GM19035 (cell line): ENCODE measurements at regions not wholly inside any gene's neighbourhood (a gene's known extent, or its start where the extent isn't known, plus 50 kb on each side); places are given as distances from the start of the nearest gene placed in this dataset.

ENCODE experiments used
- ATAC-seq: cut with Tn5 transposase; IDR thresholded peaks from one replicate; pipeline ENCODE4 v1.9.1; 2021; ENCODE audit not compliant: unreplicated experiment

DNA sequence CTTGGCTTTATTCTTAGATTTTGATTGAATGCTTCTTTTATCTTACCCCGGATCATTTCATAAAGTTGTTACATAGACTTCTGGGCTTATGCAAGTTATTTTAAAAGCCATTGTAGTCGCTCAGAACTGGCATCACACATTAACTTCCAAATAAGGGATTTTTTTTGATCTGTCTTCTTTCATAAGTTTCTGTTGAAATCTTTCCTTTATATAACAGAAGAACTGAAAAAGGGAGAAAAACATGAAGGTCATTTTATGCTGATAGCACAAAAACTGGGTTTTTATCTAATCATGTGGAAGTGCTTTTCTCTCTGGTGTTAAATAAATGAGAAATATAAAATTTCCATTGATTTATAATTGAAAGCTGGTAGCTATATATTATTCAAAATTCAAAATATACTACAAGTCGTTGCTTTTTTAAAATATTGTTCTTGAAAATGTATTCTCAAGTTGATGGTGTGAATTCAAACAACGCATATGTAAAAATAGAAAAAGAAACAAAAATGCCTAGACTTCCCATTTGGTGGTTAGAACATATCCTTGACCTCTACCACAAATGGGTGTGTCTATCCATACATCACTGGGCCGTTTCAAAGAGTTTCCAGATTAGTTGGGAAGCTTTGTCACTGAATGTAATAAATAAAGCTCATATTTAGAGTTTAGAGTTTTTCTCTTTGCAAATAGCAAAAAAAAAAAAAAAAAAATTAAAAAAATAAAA is 258.3 kb upstream of the ZPLD1 start:
- no peak for ATAC-seq

DNA sequence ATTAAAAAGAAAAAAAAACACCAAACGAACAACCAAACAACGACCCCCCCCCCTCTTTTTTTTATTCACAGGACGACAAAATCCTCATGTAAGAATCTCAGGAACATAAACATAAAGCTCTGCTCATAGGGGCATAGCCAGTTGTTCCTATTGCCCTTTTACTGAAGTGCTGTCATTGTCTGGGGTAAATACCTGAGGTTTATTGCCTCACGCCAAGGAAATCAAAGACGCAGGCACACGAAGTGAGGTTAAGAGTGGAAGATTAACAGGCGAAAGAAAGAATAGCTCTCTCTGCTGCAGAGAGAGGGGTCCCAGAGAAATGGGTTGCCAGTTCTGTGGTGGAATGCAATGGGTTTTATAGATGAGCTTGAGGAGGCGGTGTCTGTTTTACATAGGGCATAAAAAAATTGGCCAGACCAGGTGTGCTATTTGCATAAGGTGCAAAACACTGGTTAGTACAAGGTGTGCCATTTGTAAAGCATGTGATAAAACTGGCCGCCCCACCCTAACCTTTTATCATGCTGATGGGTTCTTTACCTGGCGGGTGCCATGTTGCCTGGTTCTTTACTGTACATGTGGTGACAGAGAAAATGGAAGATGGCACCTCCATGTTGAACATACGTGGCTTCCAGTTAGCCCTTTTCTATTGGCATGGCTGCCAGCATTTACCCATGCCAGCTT is 257.6 kb upstream of the ZPLD1 start:
- ATAC-seq: no peak

DNA sequence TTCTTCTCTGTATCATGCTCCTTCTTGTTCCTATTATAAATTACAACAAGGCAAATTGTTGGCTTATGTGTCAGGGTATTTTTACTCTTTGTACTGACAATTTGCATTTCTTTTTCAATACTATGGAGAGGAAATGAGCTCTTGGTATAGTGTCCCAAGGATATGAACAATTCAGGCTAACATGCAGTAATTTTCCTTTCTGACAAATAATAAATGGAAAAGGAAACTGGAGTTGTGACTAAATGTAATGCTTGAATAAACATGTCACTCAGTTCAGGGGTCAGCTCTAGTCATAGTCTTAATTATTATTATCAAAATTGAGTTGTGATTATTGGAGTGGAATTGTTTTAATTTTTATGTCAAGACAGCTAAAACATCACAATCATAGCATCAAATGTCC is 256.0 kb upstream of the ZPLD1 start:
- no peak for ATAC-seq

DNA sequence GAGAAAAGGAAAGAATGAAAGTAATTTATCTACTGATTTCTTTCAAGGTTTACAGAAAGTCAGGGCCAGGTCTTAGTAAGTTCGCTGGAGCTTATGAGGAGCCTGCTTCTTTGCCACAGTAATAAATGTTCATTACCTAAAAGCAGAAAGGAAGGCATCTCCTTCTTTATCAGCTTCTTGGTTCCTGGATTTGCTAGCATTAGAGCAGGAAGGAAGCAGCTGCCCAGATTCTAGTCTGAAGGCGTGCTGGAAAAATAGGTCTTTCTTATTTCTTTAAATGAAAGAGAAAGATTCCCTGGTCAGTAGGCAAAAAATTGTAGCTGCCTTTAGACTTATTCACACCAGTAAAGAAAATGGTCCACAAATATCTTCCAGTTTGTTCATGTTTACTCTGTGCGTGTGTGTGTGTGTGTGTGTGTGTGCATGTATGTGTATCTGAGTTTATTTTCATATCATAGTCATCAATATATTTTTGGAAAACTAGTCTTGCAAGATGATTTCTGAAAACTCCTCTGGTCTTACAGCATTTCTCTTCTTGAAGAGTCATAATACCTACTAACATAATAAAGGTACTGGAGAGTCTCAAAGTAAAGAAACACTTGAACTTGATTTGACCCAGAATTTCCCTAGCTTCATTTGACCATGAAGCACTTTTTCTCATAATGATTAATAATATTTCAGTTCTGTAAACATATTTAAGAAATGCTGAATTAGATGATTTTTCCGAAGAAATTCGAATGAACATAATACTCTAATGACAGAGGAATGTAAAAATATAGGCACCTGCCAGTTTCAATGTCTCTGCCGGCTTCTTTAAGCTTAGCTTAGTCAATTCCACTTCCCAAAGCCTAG is 255.3 kb upstream of the ZPLD1 start:
- ATAC-seq: peak; percentile 46

DNA sequence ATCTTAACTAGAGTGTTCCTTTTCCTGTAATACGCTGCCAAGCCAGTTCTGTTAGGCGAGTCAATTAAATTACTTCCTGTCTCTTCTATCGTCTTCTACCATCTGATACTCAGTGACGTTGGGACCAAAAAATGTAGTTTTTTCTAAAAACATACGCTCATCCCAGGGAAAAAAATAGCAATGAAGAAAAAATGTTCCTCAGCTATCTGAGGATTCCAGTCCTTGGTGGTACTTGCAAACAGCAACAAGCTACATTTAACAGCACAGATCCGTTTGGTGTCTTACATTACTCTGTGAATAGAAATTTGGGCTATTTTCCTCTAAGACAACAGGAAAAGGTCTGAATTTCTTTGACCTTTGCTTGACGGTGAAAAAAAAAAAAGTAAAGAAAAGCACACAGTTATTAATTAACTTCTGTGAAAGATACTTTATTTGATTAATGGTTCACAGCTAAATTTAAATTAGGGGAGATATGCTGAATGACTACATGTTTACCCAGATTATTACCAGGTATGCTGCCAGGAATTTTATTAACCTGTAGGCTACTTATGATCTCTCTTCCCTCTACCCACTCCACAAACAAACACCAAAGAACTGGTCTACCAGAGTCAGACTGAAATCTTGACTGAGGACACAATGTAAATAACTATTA is 254.4 kb upstream of the ZPLD1 start:
- ATAC-seq: peak; percentile 21

DNA sequence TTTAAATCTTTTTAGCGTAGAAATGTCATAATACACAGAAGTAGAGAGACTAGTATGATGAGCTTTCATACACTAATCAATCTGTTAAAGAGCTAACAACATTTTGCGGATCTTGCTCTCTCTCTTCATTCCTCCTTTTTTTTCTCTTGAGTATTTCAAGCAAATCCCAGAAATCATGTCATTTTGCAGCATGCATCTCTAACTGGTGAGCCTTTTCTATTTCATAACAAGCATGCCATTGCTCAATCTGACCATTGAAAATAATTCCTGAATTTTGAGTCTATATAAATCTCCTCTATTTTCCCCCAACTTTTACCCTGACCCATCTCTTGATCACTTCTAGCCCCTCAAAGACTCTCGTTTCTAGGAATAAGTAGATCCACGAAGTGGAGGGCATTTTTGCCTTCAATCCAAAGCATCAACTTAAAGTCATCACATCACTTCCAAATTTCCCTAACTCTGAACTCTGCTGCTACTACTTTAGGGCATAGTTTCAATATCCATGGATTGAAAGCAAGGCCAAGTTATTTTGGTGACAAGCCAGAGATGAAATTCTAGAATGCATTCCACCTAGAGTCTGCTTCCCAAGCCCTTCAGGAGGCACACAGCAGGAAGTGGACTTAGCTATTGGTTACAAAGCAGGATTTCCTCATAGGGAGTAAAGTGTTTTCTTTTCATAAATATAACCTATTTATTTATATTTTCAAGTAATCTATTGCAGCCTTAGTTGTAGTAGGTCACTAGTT is 253.5 kb upstream of the ZPLD1 start:
- no peak for ATAC-seq

DNA sequence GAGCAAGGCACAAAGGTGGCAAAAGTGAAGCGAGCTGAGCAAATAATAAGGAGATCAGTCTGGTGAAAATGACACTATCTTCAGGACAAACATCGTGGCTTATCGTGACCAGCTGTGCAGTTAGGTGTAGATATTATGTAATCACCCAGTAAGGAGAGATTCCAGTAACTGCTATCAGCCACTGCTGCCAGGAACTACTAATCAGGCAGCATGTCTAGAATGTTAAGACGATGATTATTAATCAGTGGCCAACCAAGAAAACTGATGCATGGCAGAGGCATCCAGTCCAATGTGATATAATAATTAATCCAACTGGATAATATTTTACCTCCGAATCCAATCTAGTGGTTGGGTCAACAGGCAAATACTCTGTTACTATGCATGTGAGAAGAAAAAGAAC is 252.7 kb upstream of the ZPLD1 start:
- ATAC-seq: no peak

DNA sequence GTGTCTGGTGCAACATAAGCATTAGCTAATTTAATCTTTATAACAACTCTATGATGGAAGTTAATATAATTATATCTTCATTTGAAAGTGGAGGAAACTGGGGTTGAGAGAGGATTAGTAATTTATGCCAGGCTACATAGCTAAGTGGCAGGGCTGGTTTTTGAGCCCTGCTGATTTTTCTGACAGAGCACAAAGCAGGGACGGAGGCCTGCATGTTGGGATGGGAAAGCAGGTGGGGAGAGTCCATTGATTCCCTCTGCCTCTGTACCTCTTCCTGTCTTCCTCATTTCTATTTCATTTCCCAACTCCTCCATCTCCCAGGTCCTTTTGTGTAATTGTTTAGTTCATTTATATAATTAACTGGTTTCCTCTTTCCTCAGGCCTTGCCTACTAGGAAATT is 251.6 kb upstream of the ZPLD1 start:
- ATAC-seq: no peak

DNA sequence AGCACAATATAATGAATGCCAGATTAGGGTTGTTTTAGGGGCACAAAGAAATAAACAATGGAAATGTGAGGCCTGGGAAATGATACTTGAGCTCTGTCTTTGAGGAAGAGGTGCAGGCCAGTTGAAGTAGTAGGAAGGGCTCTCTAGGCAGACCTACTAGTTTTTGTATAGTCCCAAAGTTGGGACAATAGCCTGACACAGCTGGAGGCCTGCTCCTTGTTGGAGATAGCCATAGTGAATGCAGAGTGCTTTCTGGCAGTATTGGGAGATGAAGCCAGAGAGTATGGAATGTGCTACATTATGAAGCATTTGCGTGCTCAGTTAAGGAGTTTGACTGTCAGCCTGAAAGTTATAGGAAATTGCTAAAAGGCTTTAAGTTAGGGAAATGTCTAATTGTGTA is 251.2 kb upstream of the ZPLD1 start:
- no peak for ATAC-seq

DNA sequence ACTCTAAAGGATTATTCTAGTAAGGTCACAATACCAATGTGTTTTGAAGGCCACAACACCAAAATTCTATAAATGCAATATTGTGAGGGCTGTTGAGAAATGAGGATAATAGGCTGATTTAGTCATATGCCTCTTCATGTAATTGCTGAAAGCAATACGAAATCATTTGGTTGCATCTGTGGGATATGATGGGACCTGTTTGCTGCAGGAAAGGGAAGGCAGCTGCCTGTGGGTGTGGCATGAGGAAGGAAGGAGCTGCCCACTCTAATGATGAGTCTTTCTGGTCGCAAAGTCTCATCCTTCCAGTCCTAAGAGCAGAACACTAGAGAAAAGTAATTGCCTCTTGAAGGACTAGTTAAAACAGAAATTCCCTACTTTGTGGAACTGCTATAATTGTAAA is 245.3 kb upstream of the ZPLD1 start:
- ATAC-seq: no peak

DNA sequence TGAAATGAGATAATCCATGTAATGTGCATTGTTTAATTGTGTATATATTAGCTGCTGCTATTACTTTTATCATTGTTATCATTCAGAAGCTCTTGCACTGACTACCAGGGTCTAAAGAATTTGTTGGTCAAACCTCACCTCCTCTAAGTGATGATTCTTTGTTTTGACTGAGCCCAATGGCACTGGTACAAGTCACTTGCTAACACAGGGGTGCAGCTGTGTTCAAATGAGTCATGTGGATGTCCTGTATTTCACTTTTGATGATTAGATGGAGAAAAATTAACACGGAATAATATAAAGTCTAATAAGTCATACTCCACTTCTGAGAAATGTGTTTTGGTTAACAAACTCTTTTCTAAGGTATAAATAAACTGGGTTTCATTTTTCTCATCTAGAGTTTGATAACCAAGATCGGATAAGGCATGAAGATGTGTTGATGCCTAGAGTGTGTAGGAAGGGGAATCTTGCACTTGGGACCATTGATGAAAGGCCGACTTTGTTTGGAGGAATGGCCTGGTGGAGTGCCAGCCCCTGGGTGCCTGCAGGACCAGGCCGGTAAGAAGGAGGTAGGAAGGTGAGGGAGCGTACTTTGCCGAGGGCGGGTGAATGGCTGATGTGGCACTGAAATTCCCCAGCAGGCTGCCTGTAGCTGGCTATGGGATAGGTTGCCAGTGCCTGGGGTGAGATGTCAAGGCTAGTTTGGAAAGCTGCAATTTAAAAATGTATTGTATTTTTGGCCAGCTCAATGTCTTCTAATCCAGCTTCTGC is 244.7 kb upstream of the ZPLD1 start:
- no peak for ATAC-seq

DNA sequence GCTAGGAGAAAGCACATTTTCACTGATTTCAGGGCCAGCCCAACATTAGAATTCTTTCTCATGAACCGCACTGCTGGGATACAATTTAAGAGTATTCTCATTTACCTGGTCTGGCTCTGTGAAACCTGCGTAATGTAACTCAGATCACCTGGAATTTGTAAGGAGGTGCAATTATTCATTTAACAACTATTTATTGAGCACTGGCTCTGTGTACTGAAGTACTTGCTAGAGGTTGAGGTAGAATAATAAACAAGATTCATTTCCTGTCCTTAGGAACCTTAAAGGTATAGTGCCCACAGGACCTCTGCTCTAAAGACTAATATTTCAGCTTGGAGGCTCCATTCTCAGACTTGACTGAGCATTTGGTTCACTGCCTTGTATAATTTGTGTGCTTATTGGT is 242.2 kb upstream of the ZPLD1 start:
- ATAC-seq: no peak

DNA sequence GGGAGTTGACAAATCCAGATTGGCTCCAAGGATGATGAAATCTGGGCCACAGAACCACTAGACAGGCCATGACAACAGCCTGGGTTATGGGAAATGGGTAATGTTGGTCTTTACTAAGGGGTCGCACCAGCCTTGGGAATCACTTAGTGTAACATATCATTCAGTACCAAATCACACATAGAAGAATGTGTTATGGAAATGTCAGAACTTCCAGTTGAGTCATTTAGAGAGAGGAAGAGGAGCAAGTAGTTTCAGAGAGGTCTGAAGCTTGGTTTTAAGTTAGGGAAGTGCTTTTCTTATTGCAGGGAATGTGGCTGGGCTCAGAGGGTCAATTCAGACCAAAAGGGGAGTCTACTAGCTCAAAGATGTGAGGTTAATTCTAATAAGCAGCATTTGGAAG is 241.6 kb upstream of the ZPLD1 start:
- ATAC-seq: no peak

DNA sequence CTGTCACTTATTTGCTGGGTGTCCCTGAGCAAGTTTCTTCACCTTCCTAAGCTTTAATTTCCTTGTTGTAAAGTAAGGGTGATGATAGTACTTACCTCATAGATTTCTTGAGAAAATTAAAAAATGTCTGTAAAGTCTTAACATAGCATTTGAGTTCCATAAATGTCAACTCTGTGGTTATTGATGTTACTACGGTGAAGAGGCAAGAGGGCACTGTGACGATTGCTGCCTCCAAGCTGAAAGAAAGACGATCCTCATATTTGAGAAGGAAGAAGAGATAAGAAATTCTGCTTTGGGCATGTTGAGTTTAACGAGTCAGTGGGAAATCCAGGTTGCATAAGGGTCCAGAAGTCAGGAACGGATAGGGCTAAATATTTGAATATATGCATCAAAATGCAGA is 240.8 kb upstream of the ZPLD1 start:
- no peak for ATAC-seq

DNA sequence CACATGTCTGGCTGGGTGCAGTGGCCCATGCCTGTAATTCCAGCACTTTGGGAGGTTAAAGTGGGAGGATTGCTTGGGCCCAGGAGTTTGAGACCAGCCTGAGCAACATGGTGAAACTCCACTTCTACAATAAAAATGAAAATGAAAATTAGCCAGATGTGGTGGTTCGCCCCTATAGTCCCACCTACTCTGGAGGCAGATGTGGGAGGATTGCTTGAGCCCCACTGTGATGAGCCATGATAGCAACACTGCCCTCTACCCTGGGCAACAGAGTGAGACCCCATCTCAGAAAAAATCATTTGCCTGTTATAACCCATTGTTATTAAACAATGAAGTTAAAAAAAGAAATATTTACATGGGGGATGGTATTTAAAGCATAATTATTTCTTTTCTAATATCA is 240.1 kb upstream of the ZPLD1 start:
- no peak for ATAC-seq

DNA sequence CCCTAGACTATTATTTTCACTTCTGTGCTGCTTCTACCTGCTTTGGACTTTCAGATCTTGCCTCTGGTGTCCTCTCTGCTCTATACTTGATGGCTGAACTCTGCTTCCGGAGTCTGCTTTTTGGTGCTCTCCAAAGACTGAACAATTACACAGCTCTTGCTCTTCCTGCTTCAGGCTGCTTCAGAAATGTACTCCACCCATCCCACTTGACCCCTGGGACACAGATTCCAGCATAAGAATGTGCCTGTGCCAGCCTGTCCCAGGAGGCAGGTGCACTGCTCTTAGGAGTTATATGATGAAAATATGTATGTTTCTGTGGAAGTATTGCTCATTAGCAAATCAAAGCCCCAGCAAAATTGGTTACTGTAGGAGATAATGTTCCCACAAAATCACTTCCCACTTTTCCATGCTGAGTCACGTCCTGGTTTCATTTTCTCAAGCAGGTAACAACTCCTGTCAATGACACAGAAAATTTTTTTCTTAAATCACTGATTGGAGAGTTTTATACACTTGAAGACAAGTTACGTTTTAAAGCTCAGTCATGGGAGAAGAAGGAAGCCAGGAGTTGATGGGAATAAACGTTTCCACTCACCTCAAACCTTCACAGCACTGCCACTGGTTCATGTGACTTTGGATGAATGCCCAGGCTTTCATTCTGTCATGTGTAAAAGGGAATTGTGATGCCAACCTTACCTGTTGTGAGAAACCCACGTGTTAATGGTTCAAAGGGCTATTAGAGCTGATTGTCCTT is 239.4 kb upstream of the ZPLD1 start:
- no peak for ATAC-seq

DNA sequence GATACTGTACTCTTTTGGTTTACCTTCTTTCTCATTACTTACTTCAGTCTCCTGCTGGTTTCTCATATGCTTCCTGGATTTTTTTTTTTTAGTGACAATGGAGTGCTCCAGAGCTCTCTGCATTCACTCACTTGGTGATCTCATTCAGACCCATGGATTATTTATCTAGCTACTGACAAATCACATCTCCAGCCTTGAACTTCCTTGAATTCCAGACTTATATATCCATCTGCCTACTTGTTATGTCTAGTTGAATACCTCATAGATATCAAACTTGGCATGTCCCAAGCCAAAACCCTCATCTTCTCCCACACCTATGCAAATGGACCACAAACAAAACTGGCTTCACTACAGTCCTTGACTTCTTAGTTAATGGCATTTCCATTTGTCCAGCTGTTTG is 234.7 kb upstream of the ZPLD1 start:
- no peak for ATAC-seq

DNA sequence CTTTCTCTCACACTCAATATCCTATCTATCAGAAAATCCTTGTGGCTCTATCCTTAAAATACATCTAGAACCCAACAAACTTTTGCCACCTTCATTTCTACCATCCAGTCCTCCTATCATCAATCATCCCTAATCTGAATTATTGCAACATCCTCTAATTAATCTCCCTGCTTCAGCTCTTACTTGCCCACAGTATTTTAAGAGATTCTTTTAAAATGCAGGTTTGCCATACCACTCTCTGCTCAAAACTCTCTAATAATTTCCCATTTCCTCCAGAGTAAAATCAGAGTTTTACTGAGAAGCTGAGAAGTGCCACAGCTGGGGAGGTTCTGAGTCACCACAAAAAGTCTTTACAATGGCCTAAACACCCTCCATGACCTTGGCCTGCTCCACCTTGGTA is 234.3 kb upstream of the ZPLD1 start:
- ATAC-seq: no peak

DNA sequence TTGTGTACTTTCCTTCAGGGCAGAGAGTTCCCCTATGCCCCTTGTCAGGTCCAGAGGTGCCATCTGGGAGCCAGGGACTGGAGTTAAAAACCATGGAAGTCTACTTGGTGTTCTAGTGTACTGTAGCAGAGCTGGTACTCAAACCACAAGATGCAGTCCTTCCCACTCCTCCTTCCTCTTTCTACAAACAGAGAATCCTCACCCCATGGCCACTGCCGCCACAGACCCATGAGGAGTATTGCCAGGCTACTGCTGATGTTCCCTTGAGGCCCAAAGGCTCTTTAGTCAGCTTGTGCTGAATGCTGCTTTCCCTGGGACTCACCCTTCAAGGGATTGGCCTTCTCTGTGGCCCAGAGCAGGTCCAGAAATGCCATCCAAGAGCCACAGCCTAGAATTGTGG is 229.2 kb upstream of the ZPLD1 start:
- no peak for ATAC-seq
